ENCODE measurements at regions not wholly inside any gene's neighbourhood (a gene's known extent, or its start where the extent isn't known, plus 50 kb on each side); places are given as distances from the start of the nearest gene placed in this dataset.

- TF ChIP-seq CTCF (IDR thresholded peaks at IDR 0.05), result no peak
- TF ChIP-seq POLR2A (IDR thresholded peaks at IDR 0.05), result no peak
- Histone ChIP-seq H3K4me3 (no peak overlapping the region), H3K27ac (no peak overlapping the region), H3K36me3 (replicated peaks in 1 of 2) (no peaks in the 10 kb centered on the region), H3K4me1 (replicated peaks in 1 of 2) (no peaks in the 10 kb centered on the region), H3K9me3 (replicated peaks in 1 of 3) (no peaks in the 10 kb centered on the region), H3K27me3 (no peaks in the 10 kb centered on the region)
- intact Hi-C loops (cut with DNase I), result no loop called here
- no peak for DNase-seq
- 59 to 70% (median 66%) methylated on average over 3 of the region's 3 CpGs for WGBS, 4 donors
Measured at GRCh38 chr2:56971383-56971974, 787.7 kb downstream of the CCDC85A start.

- 78 to 86% (median 82%) methylated on average over 4 of the region's 4 CpGs for WGBS, 4 donors
Measured at GRCh38 chr2:56981554-56981953, 797.8 kb downstream of the CCDC85A start.

GRCh38 chr2:56985609-56986008, 801.8 kb downstream of the CCDC85A start:
- no peaks in the 10 kb centered on the region for H3K9me3 ChIP-seq (replicated peaks in 1 of 3)
- no peak overlapping the region for H3K4me3 ChIP-seq
- intact Hi-C loops (cut with DNase I), result no loop called here
- no peaks in the 10 kb centered on the region for H3K36me3 ChIP-seq (replicated peaks in 1 of 2)
- H3K4me1 ChIP-seq (replicated peaks in 1 of 2), result no peaks in the 10 kb centered on the region
- no peaks in the 10 kb centered on the region for H3K27me3 ChIP-seq
- TF ChIP-seq CTCF (IDR thresholded peaks at IDR 0.05) (no peak), POLR2A (IDR thresholded peaks at IDR 0.05) (no peak)
- H3K27ac ChIP-seq, result no peak overlapping the region
- DNase-seq, result no peak

More at GRCh38 chr2:56981554-56981953, 797.8 kb downstream of the CCDC85A start:
- no peaks in the 10 kb centered on the region for H3K4me1 ChIP-seq (replicated peaks in 1 of 2)
- TF ChIP-seq CTCF (IDR thresholded peaks at IDR 0.05) (no peak), POLR2A (IDR thresholded peaks at IDR 0.05) (no peak)
- no peak overlapping the region for H3K4me3 ChIP-seq
- no peak for DNase-seq
- no peaks in the 10 kb centered on the region for H3K9me3 ChIP-seq (replicated peaks in 1 of 3)
- H3K27ac ChIP-seq, result no peak overlapping the region
- intact Hi-C loops (cut with DNase I), result no loop called here
- H3K36me3 ChIP-seq (replicated peaks in 1 of 2), result no peaks in the 10 kb centered on the region
- H3K27me3 ChIP-seq, result no peaks in the 10 kb centered on the region

- TF ChIP-seq CTCF (IDR thresholded peaks at IDR 0.05), result no peak
- no peak for TF ChIP-seq POLR2A (IDR thresholded peaks at IDR 0.05)
- H3K27ac ChIP-seq, result no peak overlapping the region
- H3K4me1 ChIP-seq (replicated peaks in 1 of 2), result no peaks in the 10 kb centered on the region
- no peaks in the 10 kb centered on the region for H3K27me3 ChIP-seq
- no peak for DNase-seq
- H3K4me3 ChIP-seq, result no peak overlapping the region
- H3K36me3 ChIP-seq (replicated peaks in 1 of 2), result no peaks in the 10 kb centered on the region
- intact Hi-C loops (cut with DNase I), result no loop called here
- 67 to 79% (median 75%) methylated on average over 3 to 6 of the region's 6 CpGs for whole genome bisulfite sequencing, 4 donors
- H3K9me3 ChIP-seq (replicated peaks in 1 of 3), result no peaks in the 10 kb centered on the region
Measured at GRCh38 chr2:57022496-57022895, 838.7 kb downstream of the CCDC85A start.
